ENCODE measurements at regions not wholly inside any gene's neighbourhood (a gene's known extent, or its start where the extent isn't known, plus 50 kb on each side); places are given as distances from the start of the nearest gene placed in this dataset.
"Not testable (repeated sequence)": the region's sequence is repeated elsewhere in the genome, so short reads cannot be mapped to it uniquely, and the experiment has no call there.

- DNase-seq = no peak
Measured at GRCh38 chr2:36235426-36235825, 120.2 kb upstream of the CRIM1 start.

- DNase-seq = no peak
Measured at GRCh38 chr2:36223259-36223658, 132.3 kb upstream of the CRIM1 start.

- DNase-seq = no peak
Measured at GRCh38 chr2:36222485-36222884, 133.1 kb upstream of the CRIM1 start.

- DNase-seq = no peak
Measured at GRCh38 chr2:36214691-36215090, 140.9 kb upstream of the CRIM1 start.

GRCh38 chr2:36203366-36203765, 152.2 kb upstream of the CRIM1 start:
- DNase-seq = no peak

GRCh38 chr2:36197181-36197971, 158.2 kb upstream of the CRIM1 start:
- DNase-seq = no peak

- no peak for DNase-seq
Measured at GRCh38 chr2:36193680-36194079, 161.9 kb upstream of the CRIM1 start.

GRCh38 chr2:36192983-36193382, 162.6 kb upstream of the CRIM1 start:
- no peak for DNase-seq

GRCh38 chr2:36190097-36190496, 165.5 kb upstream of the CRIM1 start:
- no peak for DNase-seq

- DNase-seq = no peak
Measured at GRCh38 chr2:36185624-36186023, 170.0 kb upstream of the CRIM1 start.

- DNase-seq = no peak
Measured at GRCh38 chr2:36184848-36185247, 170.7 kb upstream of the CRIM1 start.

- not testable (repeated sequence) for DNase-seq
Measured at GRCh38 chr2:36180789-36181482, 174.6 kb upstream of the CRIM1 start.

GRCh38 chr2:36180293-36180692, 175.3 kb upstream of the CRIM1 start:
- not testable (repeated sequence) for DNase-seq

- DNase-seq = not testable (repeated sequence)
Measured at GRCh38 chr2:36179668-36180269, 175.8 kb upstream of the CRIM1 start.

GRCh38 chr2:36178384-36178783, 177.2 kb upstream of the CRIM1 start:
- no peak for DNase-seq

- no peak for DNase-seq
Measured at GRCh38 chr2:36177282-36177681, 178.3 kb upstream of the CRIM1 start.

- no peak for DNase-seq
Measured at GRCh38 chr2:36174920-36175319, 180.7 kb upstream of the CRIM1 start.

- DNase-seq = no peak
Measured at GRCh38 chr2:36173760-36174404, 181.7 kb upstream of the CRIM1 start.

GRCh38 chr2:36172824-36173223, 182.8 kb upstream of the CRIM1 start:
- no peak for DNase-seq

- DNase-seq = no peak
Measured at GRCh38 chr2:36170805-36171204, 184.8 kb upstream of the CRIM1 start.

- DNase-seq = no peak
Measured at GRCh38 chr2:36169843-36170242, 185.7 kb upstream of the CRIM1 start.

- no peak for DNase-seq
Measured at GRCh38 chr2:36168115-36168514, 187.5 kb upstream of the CRIM1 start.

- DNase-seq = no peak
Measured at GRCh38 chr2:36165132-36165531, 190.4 kb upstream of the CRIM1 start.
